ENCODE measurements at regions not wholly inside any gene's neighbourhood (a gene's known extent, or its start where the extent isn't known, plus 50 kb on each side); places are given as distances from the start of the nearest gene placed in this dataset.
"Not testable (repeated sequence)": the region's sequence is repeated elsewhere in the genome, so short reads cannot be mapped to it uniquely, and the experiment has no call there.

- no peak for DNase-seq
Measured at GRCh38 chr9:134562146-134562849, 79.3 kb upstream of the COL5A1 start.

- DNase-seq, result no peak
Measured at GRCh38 chr9:134563397-134563796, 78.2 kb upstream of the COL5A1 start.

- no peak for DNase-seq
Measured at GRCh38 chr9:134564431-134565170, 77.0 kb upstream of the COL5A1 start.

GRCh38 chr9:134565316-134565915 lies 76.2 kb upstream of the COL5A1 start:
- DNase-seq, result no peak

GRCh38 chr9:134566196-134566847 lies 75.3 kb upstream of the COL5A1 start:
- DNase-seq, result no peak

GRCh38 chr9:134566936-134567335 lies 74.7 kb upstream of the COL5A1 start:
- DNase-seq, result no peak

GRCh38 chr9:134568116-134568515 lies 73.5 kb upstream of the COL5A1 start:
- DNase-seq, result no peak

GRCh38 chr9:134568811-134569210 lies 72.8 kb upstream of the COL5A1 start:
- no peak for DNase-seq

GRCh38 chr9:134569626-134570025 lies 72.0 kb upstream of the COL5A1 start:
- no peak for DNase-seq

- DNase-seq, result no peak
Measured at GRCh38 chr9:134570151-134570621, 71.4 kb upstream of the COL5A1 start.

- no peak for DNase-seq
Measured at GRCh38 chr9:134570711-134571325, 70.8 kb upstream of the COL5A1 start.

GRCh38 chr9:134571326-134571931 lies 70.2 kb upstream of the COL5A1 start:
- DNase-seq, result no peak

GRCh38 chr9:134571946-134572917 lies 69.4 kb upstream of the COL5A1 start:
- DNase-seq, result no peak

- not testable (repeated sequence) for DNase-seq
Measured at GRCh38 chr9:134574686-134575085, 66.9 kb upstream of the COL5A1 start.

GRCh38 chr9:134575103-134575900 lies 66.3 kb upstream of the COL5A1 start:
- no peak for DNase-seq

GRCh38 chr9:134575901-134576176 lies 65.8 kb upstream of the COL5A1 start:
- DNase-seq, result no peak

GRCh38 chr9:134585021-134585561 lies 56.5 kb upstream of the COL5A1 start:
- no peak for DNase-seq

GRCh38 chr9:134585746-134586706 lies 55.6 kb upstream of the COL5A1 start:
- DNase-seq, result no peak

GRCh38 chr9:134589748-134590147 lies 51.9 kb upstream of the COL5A1 start:
- DNase-seq, result no peak
